Right lobe of liver (tissue), 6 donors: ENCODE measurements at regions not wholly inside any gene's neighbourhood (a gene's known extent, or its start where the extent isn't known, plus 50 kb on each side); places are given as distances from the start of the nearest gene placed in this dataset.

Experiments
- ATAC-seq, 4 donors: fragments of 200-7000 bp; cut with Tn5 transposase; one replicate each; pipeline ENCODE4 v1.9.1; 2020; ENCODE audit warnings: mild to moderate bottlenecking in 4 of 4, moderate library complexity in 4 of 4
- DNase-seq, 3 donors: peaks; one replicate each; pipeline ENCODE4 v3.0.0-alpha.2; 2020
- H3K27ac ChIP-seq, 3 donors: fragments of 200-600 bp; one replicate each; pipeline ENCODE4 v1.8.0; 2022
- H3K27me3 ChIP-seq, 2 donors: fragments of 200-600 bp; one replicate each; pipeline ENCODE4 v1.8.0; 2022
- H3K36me3 ChIP-seq, 4 donors: fragments of 200-600 bp; sonication (generic) in 1 of 4; one replicate each; pipeline versions ENCODE4 v1.5.1 to v1.8.0; 2017 to 2022; ENCODE audit warnings: control low read depth in 1 of 4
- H3K4me1 ChIP-seq, 4 donors: fragments of 200-600 bp; sonication (generic) in 1 of 4; one replicate each; pipeline versions ENCODE4 v1.5.1 to v1.8.0; 2017 to 2022; ENCODE audit warnings: control low read depth in 1 of 4
- H3K4me3 ChIP-seq, 3 donors: fragments of 200-600 bp; one replicate each; pipeline ENCODE4 v1.8.0; 2022
- H3K9me3 ChIP-seq, 4 donors: fragments of 200-600 bp; sonication (generic) in 1 of 4; one replicate each; pipeline versions ENCODE4 v1.5.1 to v1.8.0; 2017 to 2022; ENCODE audit warnings: control low read depth in 1 of 4
- POLR2A ChIP-seq: fragments of 450-650 bp; IDR thresholded peaks from one replicate; pipeline ENCODE4 v1.6.1; 2017; ENCODE audit warnings: antibody characterized with exemption, mild to moderate bottlenecking
- WGBS: methylation state at CpG from one replicate; pipeline ENCODE4 v1.1.6; 2018; ENCODE audit warnings: low coverage, low lambda C conversion rate; ENCODE audit not compliant: insufficient coverage; ENCODE audit errors: missing lambda C conversion rate; 5-methylcytosine and 5-hydroxymethylcytosine counted together
- intact Hi-C, 2 donors: fragments of 100-400 bp; cut with DNase I; formaldehyde crosslinking; loops; one replicate each; pipeline versions ENCODE4 v1.11.2 to v1.14.1; 2022
- TF ChIP-seq, protein P1 (sequence below), 4 donors: fragments of 200-600 bp in 3 of 4; fragments of 450-650 bp in 1 of 4; IDR thresholded peaks; one replicate each; pipeline versions ENCODE4 v1.5.1 to v1.8.0; 2016 to 2022; ENCODE audit warnings: antibody characterized with exemption in 4 of 4, mild to moderate bottlenecking in 2 of 4
- donor health status: DM: no; HTN: yes; CAD: no.
- donor health status: DM: no; HTN: no; CAD: no.
- donor health status: DM: no; HTN: no; CAD: no.
- donor health status: DM: no; HTN: yes; CAD: no.
- donor health status: DM: no; HTN: yes; CAD: no.

DNA sequence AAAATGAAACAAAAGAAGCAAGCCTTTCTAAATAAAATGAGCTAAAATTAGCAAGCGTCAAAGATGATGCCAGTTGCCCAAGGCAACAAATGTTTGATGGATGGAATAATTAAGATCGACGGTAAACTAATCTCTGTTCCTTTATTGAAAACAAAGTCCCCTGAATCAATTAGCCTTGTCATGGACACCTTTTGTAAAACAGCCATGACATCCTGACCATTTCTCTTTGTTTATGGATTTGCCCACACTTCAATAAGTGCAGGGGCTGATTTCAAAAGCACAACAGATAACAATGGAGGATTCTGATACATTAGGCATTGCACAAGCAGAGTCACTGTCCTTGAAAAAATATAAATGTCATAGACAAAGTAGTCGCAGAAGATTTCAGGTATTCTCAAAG lies 160.1 kb upstream of the HNRNPA3 start:
- Histone ChIP-seq H3K27ac (no peak overlapping the region), H3K36me3 (no peaks in the 10 kb centered on the region), H3K4me3 (no peak overlapping the region), H3K9me3 (no peaks in the 10 kb centered on the region), H3K27me3 (no peaks in the 10 kb centered on the region), H3K4me1 (no peaks in the 10 kb centered on the region)
- 56% methylated on average over 4 of the region's 4 CpGs for WGBS
- TF ChIP-seq, protein P1, sequence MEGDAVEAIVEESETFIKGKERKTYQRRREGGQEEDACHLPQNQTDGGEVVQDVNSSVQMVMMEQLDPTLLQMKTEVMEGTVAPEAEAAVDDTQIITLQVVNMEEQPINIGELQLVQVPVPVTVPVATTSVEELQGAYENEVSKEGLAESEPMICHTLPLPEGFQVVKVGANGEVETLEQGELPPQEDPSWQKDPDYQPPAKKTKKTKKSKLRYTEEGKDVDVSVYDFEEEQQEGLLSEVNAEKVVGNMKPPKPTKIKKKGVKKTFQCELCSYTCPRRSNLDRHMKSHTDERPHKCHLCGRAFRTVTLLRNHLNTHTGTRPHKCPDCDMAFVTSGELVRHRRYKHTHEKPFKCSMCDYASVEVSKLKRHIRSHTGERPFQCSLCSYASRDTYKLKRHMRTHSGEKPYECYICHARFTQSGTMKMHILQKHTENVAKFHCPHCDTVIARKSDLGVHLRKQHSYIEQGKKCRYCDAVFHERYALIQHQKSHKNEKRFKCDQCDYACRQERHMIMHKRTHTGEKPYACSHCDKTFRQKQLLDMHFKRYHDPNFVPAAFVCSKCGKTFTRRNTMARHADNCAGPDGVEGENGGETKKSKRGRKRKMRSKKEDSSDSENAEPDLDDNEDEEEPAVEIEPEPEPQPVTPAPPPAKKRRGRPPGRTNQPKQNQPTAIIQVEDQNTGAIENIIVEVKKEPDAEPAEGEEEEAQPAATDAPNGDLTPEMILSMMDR (IDR thresholded peaks at IDR 0.05) = no peak
- DNase-seq = no peak
- intact Hi-C loops = no loop called here
- no peak for ATAC-seq

DNA sequence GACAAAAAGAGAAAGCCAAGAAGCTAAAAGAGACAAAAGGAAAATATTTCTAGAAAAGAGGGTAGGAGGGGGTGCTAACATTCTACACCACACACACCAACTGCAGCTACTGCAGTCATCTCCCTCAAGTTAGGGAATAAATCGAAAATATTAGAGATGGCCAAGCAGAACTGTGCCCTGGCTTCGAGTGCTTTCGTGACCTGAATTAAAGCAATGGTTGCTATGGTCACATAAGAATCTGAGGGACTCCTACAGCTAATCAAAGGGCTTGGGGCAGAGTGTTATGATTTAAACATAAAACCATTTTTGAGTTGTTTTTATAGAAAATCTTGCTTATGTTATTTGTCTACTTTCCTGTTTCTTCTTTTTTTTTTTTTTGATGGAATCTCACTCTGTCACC lies 159.6 kb upstream of the HNRNPA3 start:
- no peaks in the 10 kb centered on the region for H3K36me3 ChIP-seq
- intact Hi-C loops = no loop called here
- no peak overlapping the region for H3K27ac ChIP-seq
- no peaks in the 10 kb centered on the region for H3K27me3 ChIP-seq
- H3K4me1 ChIP-seq = no peaks in the 10 kb centered on the region
- DNase-seq = no peak
- no peaks in the 10 kb centered on the region for H3K9me3 ChIP-seq
- no peak for ATAC-seq
- TF ChIP-seq POLR2A = no peak
- TF ChIP-seq, protein P1 (IDR thresholded peaks at IDR 0.05) = no peak
- WGBS = 66% methylated on average over 3 of the region's 3 CpGs
- no peak overlapping the region for H3K4me3 ChIP-seq

DNA sequence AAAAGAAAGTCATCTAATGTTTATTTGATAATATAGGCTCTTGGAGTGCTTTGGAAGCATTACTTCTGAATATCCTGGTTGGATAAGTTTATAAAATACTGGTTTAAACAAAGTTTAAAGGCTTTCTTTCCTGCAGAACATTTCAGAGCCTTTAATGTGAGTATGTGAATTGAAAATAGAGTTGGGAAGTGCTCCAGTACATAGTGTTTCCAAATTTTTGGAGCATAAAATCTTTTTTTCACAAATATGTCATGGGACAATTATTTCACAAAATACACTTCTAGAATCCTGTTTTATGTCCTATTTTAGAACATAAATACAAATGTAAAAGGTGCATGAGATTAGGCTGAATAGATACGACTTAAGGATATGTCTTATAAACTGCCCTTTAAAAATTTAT lies 158.9 kb upstream of the HNRNPA3 start:
- no peaks in the 10 kb centered on the region for H3K4me1 ChIP-seq
- intact Hi-C loops = no loop called here
- ATAC-seq = no peak
- H3K4me3 ChIP-seq = no peak overlapping the region
- WGBS = 73% methylated on average over 1 of the region's 1 CpG
- no peaks in the 10 kb centered on the region for H3K27me3 ChIP-seq
- TF ChIP-seq, protein P1 (IDR thresholded peaks at IDR 0.05) = no peak
- TF ChIP-seq POLR2A = no peak
- H3K9me3 ChIP-seq = no peaks in the 10 kb centered on the region
- DNase-seq = no peak
- no peak overlapping the region for H3K27ac ChIP-seq
- H3K36me3 ChIP-seq = no peaks in the 10 kb centered on the region

DNA sequence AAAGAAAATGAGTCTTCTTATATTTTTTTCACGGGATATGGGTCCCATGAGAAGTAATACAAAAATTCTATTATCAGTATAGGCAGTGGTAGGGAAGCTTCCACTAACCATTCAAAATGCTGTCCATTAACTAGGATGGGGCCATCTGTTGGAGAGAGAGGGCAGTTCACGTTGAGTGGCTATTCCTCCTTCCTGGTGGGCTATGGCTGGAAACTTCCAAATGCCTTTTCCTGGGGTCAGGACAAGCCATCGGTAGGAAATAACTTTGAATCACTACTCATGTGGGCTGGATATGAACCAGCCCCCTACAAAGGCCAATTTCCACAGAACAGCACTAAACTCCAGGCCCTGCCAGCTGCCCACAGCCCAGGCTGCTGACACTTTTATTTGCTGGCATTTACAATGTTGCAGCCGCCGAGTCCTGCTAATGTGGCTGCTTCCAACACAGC lies 156.1 kb upstream of the HNRNPA3 start:
- Histone ChIP-seq H3K4me3 (no peak overlapping the region), H3K27ac (no peak overlapping the region), H3K9me3 (no peaks in the 10 kb centered on the region), H3K4me1 (no peaks in the 10 kb centered on the region), H3K27me3 (no peaks in the 10 kb centered on the region), H3K36me3 (no peaks in the 10 kb centered on the region)
- no peak for ATAC-seq
- WGBS = 44% methylated on average over 1 of the region's 5 CpGs
- no peak for DNase-seq
- intact Hi-C loops = no loop called here
- TF ChIP-seq, protein P1 (IDR thresholded peaks at IDR 0.05) = no peak
- TF ChIP-seq POLR2A = no peak

DNA sequence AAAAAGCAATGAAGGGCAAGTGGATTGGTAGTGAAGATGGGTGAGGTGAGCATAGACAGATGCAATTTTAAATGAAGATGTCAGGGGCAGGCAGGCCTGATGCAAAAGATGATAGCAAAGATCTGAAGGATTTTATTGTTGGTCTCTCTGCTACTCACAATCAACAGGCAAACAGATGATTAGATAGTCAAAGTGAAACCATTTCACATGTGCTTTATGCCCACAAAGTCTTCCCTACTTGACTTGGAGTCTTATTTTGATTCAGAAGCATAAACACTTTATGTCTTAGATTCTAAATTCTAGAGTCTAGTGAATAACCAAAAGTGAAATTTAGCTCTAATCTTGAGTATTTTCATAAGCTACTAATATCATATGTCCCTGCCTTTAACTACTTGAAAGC lies 153.8 kb upstream of the HNRNPA3 start:
- no peaks in the 10 kb centered on the region for H3K9me3 ChIP-seq
- H3K27ac ChIP-seq = no peak overlapping the region
- no peak overlapping the region for H3K4me3 ChIP-seq
- no peaks in the 10 kb centered on the region for H3K36me3 ChIP-seq
- no peak for TF ChIP-seq POLR2A
- TF ChIP-seq, protein P1 (IDR thresholded peaks at IDR 0.05) = no peak
- DNase-seq (no peak), ATAC-seq (no peak)
- no peaks in the 10 kb centered on the region for H3K27me3 ChIP-seq
- intact Hi-C loops = no loop called here
- H3K4me1 ChIP-seq = no peaks in the 10 kb centered on the region
